Ecto neural progenitor cell (in vitro differentiated cells): ENCODE measurements at regions not wholly inside any gene's neighbourhood (a gene's known extent, or its start where the extent isn't known, plus 50 kb on each side); places are given as distances from the start of the nearest gene placed in this dataset.
"Not testable (repeated sequence)": the region's sequence is repeated elsewhere in the genome, so short reads cannot be mapped to it uniquely, and the experiment has no call there.

Source experiments
- DNase-seq: peaks from one replicate; pipeline ENCODE4 v3.0.0-alpha.2; 2018; ENCODE audit warnings: low spot score

DNA sequence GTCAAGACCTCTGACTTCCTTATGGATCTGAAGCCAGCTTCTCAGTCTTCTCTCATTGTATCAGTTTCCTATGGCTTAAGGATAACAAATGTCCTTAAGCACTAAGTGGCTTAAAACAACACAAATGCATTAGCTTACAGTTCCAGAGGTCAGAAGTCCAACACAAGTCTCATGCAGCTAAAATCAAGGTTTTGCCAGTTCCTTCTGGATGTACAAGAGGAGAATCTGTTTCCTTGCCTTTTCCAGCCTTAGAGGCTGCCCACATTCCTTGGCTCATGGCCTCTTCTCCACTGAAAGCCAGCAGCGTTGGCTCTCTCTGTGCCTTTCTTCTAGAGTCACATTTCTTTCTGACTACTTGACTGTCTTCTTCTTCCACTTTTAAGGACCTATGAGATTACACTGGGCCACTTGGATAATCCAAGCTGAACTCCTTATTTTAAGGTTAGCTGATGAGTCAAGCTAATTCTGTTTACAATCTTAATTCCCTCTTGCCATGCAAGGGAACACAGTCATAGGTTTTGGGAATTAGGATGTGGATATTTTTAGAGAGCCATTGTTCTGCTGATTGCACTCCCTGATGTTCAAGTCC is 179.0 kb downstream of the BCAS1 start:
- DNase-seq = no peak

GRCh38 chr20:53890443-53891305 is 179.7 kb downstream of the BCAS1 start:
- DNase-seq = no peak

DNA sequence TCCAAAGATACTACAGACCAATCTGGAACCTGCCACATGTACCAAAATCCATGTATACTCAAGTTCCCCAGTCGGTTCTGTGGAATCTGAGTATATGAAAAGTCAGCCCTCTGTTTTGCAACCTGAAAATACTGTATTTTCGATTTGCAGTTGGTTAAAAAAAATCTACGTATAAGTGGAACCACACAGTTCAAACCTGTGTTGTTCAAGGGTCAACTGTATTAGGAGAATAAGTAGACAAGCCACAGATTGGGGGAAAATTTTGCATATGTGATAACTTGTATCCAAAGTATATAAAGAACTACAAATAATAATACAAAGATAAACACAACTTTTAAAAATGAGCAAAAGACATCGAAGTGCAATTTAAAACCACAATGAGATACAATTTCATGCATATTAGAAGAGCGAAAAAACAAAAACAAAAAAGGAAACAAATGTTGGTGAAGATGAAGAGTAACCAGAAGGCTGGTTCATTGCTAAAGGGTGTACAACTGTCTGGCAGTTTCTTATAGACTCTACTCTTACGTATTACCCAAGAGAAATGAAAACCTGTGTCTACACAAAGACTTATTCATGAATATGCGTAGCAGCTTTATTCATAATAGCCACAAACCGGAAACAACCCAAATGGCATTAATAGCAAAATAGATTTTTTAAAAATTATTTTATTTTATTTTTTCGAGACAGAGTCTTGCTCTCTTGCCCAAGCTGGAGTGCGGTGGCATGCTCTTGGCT is 180.8 kb downstream of the BCAS1 start:
- DNase-seq = no peak

- no peak for DNase-seq
These were observed 181.4 kb downstream of the BCAS1 start for GRCh38 chr20:53888951-53889350.

DNA sequence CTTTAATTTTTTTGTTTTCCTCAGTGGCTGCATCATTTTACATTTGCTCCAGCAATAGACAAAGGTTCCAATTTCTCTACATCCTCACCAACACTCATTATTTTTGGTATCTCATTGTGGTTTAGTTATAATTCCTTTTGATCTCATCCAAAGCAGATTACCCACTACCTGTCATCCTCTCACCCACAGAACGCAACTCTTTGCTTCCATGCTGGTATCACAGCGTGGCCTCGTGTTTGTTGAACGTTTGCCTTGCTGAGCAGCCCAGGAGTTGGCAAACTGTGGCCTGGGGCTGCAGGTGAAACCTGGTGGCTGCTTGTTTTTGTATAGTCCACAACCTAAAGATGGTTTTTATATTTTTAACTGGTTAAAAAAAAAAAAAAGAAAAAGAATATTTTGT is 181.9 kb downstream of the BCAS1 start:
- no peak for DNase-seq

DNA sequence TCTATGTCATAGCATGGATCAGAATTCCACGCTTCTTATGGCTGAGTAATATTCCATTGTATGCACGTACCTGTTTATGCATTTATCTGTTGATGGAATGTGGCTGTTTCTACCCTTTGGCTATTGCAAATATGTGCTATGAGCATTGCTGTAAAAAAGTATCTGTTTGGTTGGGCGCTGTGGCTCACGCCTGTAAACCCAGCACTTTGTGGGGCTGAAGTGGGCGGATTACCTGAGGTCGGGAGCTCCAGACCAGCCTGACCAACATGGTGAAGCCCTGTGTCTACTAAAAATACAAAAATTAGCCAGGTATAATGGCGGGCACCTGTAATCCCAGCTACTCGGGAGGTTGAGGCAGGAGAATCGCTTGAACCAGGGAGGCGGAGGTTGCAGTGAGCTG is 182.4 kb downstream of the BCAS1 start:
- no peak for DNase-seq

DNA sequence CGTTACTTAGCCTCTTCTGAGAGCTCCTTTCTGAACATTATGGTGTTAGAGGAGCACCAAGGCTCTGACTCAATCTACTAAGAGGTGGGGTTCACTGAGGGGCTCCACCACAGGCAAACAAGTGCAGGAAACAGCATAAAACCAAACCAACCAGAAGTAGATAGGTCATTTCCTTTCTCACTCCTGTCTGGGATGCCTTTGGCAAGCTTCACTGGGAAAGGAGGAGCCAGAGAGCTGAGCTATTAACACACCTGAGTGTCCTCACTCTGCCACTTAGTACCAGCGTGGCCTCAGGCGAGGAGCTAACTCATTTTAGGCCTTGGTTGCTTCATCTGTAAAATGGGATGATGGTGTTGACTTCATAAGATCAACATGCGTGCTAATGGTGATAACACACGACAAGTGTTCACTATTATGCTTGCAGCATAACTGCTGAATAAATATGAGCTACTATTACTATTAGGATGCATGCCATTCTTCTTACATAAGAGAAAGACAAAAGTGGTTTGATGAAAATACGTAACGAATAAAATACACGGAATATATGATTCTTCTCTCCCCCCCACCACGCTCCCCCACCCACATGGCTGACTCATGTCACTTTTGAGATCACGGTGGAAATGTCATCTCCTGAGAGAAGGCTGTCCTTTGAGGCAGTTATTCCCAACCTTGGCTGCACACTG is 185.4 kb downstream of the BCAS1 start:
- DNase-seq = no peak

GRCh38 chr20:53883098-53883911 is 187.1 kb downstream of the BCAS1 start:
- DNase-seq = no peak

DNA sequence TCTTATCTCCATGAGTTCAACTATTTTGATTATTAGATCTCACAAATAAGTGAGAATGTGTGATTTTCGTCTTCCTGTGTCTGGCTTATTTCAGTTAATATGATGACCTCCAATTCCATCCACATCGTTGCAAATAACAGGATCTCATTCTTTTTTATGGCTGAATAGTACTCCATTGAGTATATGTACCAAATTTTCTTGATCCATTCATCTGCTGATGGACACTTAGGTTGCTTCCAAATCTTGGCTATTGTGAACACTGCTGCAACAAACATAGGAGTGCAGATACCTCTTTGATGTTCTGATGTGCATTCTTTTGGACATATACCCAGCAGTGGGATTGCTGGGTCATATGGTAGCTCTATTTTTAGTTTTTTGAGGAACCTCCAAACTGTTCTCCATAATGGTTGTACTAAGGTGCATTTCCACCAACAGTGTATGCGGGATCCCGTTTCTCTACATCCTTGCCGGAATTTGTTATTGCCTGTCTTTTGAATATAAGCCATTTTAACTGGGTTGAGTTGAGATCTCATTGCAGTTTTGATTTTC is 187.9 kb downstream of the BCAS1 start:
- not testable (repeated sequence) for DNase-seq

DNA sequence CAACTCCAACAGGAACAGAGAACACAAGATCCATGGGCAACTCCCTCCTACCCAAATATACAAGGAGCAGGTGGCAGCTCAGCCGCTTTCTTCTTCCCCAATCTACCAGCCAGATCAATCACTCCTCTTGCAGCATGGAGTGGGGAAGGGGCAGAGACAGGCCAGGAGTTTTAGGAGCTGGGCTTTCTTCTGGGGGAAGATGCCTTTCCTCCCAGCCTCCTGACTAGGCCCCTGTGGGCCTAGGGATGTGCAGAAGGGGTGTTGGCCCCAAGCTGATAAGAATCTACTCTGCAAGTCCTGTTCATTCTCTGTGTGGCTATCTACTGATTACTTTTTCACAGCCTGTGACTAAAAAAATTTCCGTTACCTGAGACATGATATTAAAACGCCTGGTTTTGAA is 189.0 kb downstream of the BCAS1 start:
- DNase-seq = no peak

- no peak for DNase-seq
These were observed 190.2 kb downstream of the BCAS1 start for GRCh38 chr20:53880108-53880641.

- no peak for DNase-seq
These were observed 191.2 kb downstream of the BCAS1 start for GRCh38 chr20:53879048-53879684.

DNA sequence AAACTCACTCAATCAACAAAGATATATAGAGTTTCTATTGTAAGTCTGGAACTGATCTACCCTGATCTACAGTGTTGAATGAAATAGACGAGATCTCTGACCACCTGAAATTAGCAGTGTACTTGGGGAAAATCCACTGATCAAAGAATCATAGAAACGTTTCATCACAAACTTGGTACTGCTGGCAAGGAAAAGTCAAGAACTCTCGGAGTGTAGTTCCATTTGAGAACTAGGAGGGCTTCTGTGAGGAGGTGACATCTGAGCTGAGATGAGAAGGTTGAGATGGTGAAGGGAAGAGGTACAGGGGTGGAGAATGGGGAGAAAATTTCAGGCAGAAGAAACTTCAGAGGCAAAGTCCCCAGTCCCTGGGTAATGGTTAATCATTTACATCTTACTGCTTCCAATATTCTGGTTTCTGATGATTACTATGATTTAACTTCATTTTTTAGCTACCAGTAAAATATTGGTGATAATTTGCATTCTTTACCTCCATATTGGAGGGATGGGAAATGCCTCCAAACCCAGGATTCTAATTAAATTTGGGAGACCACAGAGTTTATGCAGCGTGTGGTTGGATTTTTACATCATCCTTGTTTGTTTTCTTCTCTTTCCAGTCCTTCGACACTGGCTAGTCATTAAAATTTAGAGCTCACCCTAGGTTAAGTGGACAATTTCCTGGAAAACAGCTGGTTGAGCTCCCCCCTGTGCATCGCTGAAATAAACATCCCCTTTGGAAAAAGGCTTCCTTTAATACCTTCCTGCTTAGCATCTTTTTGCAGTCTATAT is 191.9 kb downstream of the BCAS1 start:
- DNase-seq = no peak

GRCh38 chr20:53876956-53877355 is 193.4 kb downstream of the BCAS1 start:
- no peak for DNase-seq

DNA sequence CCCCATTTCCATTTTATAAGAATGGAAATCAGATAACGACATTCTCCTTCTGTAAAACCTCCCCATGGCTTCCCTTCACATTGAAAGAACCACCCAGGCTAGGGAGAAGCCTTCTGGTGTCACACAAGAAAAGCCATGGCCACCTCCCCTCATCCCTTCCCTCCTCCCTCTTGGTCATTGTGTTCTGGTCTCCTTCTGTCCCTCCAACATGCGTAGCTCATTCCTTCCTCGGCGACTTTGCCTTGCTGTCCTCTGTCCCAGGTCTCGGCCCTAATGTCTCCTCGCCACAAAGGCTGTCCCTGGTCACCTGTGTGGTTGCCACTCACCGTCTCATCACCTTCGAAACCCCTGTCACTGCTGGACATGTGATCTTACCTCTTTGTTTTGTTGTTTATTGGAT is 193.9 kb downstream of the BCAS1 start:
- DNase-seq = no peak

DNA sequence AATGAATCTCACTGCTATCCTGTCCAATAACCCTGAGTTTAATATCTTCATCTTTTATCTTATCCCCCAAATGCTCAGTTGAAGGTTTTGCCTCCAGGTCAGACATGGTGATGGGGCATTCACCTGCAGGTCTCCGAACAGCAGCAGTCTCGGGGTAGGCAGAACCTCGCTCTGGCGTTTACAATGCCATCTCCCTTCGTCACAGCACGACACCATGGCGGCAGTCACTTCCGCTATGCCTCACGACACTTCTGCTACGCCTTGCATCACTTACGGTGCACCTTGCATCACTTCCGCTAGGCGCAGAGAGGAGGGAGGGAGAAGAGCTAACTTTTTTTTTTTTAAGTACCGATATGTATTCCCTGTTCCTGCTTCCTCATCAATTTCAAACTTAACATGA is 194.9 kb downstream of the BCAS1 start:
- no peak for DNase-seq

DNA sequence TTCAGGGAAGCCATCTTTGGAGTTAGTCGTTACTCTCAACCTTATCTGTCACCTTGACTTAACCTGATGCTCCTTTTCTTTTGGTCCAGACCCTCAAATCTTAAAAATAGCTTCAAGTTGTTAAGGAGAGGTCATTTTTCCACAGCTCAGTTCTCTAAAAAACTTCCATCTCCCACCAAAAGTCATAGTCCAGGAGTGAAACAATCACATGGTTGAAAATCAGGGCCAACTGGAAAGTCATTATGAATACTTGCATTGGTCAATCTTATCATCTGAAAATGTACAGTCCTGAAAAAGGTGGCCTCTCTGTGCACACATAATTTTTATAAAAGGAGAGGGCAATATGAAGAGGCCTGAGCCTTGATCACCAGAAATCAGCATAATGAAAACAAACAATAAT is 195.7 kb downstream of the BCAS1 start:
- DNase-seq = no peak

GRCh38 chr20:53874104-53874503 is 196.3 kb downstream of the BCAS1 start:
- DNase-seq = no peak

DNA sequence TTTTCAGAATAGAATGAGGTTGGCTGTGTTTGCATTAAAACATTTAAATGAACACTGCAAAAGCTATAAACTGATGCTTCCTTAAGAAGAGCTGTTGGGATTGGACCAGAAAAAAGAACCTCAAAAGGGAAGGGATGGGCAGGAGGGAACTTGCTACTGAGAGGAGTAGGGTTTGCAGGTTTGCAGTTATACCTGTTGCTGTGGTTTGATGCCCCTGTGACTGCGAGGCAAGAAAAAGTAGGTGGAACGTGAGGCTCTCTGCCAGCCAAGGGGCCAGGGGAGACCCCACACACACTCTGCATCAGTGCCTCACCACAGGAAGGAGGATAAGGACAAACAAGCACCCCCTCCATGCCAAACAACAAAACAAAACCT is 197.2 kb downstream of the BCAS1 start:
- no peak for DNase-seq
